GM12874 (cell line): ENCODE measurements at regions not wholly inside any gene's neighbourhood (a gene's known extent, or its start where the extent isn't known, plus 50 kb on each side); places are given as distances from the start of the nearest gene placed in this dataset.

Source experiments
- TF ChIP-seq, protein P1 (sequence below): IDR thresholded peaks from 2 replicates; pipeline ENCODE4 v1.5.1; 2011; ENCODE audit warnings: low read depth, mild to moderate bottlenecking, control low read depth, low read length, moderate library complexity; ENCODE audit not compliant: insufficient read depth

DNA sequence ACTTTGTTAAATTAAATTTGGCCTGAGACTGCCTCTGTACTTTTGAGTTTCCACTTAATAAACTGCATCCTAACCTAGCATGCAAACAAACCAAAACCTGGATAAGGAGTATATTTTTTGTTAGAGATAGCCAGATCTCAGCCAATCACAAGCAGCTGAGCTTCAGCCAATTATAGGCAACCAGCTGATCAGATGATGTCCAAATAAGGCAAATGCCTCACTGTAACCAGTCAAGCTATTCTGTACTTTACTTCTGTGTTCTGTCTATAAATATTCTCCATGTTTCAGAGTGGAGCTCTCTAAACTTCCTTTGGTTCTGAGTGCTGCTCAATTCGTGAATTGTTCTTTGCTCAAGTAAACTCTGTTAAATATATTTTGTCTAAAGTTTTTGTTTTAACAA, 194.6 kb upstream of the RGS17 start:
- TF ChIP-seq, protein P1, sequence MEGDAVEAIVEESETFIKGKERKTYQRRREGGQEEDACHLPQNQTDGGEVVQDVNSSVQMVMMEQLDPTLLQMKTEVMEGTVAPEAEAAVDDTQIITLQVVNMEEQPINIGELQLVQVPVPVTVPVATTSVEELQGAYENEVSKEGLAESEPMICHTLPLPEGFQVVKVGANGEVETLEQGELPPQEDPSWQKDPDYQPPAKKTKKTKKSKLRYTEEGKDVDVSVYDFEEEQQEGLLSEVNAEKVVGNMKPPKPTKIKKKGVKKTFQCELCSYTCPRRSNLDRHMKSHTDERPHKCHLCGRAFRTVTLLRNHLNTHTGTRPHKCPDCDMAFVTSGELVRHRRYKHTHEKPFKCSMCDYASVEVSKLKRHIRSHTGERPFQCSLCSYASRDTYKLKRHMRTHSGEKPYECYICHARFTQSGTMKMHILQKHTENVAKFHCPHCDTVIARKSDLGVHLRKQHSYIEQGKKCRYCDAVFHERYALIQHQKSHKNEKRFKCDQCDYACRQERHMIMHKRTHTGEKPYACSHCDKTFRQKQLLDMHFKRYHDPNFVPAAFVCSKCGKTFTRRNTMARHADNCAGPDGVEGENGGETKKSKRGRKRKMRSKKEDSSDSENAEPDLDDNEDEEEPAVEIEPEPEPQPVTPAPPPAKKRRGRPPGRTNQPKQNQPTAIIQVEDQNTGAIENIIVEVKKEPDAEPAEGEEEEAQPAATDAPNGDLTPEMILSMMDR, result no peak

DNA sequence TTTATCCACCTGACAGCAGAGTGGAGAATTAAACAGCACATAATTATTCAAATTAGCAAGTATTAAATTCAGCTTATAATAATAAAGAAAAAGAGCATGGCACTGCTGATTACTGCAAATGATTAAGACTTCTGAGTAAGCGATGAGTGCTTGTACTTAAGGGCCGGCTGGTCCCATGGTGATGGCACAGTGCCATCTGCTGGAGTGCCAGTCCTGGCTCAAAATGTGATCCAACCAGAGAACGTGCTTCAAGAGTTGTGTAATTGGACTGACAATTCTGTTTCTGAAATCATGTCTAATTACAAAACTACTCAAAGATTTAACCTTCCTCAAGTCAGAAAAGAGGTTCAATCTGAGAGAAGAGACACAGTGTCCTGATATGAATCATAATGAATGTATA, 181.6 kb upstream of the RGS17 start:
- TF ChIP-seq, protein P1, result peak; percentile 71

DNA sequence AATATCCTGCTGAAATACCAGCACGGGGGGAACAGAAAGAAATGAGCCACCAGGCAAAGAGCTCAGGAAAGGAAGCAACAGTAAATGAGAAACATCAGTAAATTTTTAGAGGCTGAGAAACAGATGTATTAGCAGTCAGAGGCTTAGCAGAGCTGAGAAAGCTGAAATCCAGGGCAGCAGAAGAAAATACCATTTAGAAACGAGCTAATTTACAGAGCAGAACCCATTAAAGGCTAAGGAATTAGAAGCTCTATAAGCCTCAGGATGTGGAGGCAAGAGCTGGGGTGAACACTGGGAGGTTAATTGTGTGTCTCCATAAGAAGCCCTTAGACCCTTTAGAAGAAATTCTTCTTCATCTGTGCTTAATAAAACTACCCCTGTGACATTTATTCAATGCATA, 178.6 kb upstream of the RGS17 start:
- TF ChIP-seq, protein P1, result no peak

DNA sequence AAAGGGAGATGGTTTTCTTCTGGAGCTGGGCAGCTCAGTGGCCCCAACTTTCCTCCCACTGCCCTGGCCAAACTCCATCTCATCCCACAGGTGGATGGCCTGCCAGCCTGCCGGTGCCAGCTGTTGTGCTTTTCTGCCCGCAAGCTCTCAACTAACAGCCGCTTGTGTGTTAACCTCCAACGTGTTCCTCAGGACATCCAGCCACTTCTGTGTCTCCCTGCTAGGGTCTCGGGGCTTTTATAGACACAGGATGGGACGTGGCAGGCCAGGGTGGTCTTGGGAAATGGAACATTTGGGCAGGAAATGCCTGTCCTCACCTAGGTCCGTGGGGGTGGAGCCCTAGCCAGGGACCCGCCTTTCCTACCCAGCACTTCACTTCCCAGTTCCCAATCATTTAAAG, 171.1 kb upstream of the RGS17 start:
- TF ChIP-seq, protein P1, result no peak

DNA sequence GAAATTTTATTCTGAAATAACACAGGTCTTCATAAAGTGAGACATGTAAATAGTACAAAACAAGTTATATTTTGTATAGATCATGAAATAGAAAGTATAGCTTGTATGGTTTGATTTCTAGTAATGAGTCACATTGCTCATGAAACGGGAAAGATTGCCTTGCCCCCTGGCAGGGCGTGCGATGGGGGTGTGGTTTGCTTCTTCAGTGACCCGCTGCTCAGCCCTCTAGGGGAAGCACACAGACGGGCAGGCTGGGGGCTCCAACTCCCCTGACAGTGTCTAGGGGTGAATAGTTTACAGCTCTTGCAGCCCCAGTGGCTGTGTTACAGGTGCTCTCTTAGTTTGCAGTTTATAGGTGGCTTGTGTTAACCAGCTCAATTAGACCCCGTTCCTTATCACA, 170.5 kb upstream of the RGS17 start:
- TF ChIP-seq, protein P1, result no peak

DNA sequence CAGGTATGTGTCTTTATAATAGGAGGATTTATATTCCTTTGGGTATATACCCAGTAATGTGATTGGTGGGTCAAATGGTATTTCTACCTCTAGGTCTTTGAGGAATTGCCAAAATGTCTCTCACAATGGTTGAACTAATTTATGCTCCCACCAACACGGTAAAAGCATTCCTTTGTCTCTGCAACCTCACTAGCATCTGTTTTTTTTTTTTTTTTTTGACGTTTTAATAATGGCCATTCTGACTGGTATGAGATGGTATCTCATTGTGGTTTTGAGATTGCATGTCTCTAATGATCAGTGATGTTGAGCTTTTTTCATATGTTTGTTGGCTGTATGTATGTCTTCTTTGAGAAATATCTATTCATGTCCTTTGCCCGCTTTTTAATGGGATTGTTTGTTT, 144.9 kb upstream of the RGS17 start:
- TF ChIP-seq, protein P1, result no peak

DNA sequence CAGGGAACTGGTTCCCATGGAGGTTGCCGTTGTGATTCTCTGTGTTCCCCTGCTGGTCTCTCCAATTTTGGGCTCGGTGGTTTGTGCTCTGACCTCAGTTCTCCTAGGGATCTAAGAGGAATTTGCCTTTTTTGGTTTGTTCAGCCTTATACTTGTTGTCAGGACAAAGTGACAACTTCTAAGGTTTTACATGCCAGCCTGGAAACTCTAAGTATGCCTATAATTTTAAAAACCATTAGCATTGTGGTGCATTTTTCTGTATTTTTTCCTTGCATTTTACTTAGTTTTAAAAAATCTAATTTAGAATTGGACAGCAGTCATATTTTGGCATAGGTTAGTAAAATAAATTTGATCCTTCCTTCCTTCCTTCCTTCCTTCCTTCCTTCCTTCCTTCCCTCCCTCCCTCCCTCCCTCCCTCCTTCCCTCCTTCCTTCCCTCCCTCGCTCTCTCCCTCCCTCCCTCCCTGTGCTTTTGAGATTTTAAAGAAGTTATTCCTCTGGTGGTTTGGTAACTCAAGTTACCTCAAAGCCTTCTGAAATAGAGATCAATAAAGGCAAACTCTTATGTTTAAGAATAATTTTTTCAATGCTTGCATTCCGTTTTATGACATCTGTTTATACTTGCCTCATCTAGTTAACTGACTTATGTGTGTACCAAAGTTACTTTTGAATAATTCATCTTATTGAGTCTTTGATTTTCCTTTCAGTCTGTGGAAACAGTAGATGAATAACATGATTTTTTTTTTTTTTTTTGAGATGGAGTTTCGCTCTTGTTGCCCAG, 141.3 kb upstream of the RGS17 start:
- TF ChIP-seq, protein P1, result no peak
